Esophagus squamous epithelium (tissue), 4 donors: ENCODE measurements at regions not wholly inside any gene's neighbourhood (a gene's known extent, or its start where the extent isn't known, plus 50 kb on each side); places are given as distances from the start of the nearest gene placed in this dataset.

Experiments used
- POLR2A ChIP-seq, 4 donors: fragments of 450-650 bp; IDR thresholded peaks; one replicate each; pipeline ENCODE4 v1.6.1; 2017; ENCODE audit warnings: antibody characterized with exemption in 4 of 4, mild to moderate bottlenecking in 4 of 4, moderate library complexity in 3 of 4
- TF ChIP-seq, protein P1 (sequence below), 6 experiments: fragments of 450-650 bp in 4 of 6; fragments of 200-600 bp in 2 of 6; sonication (generic) in 2 of 6; IDR thresholded peaks; one replicate each; pipeline ENCODE4 v1.5.1; 2016 to 2019; ENCODE audit warnings: antibody characterized with exemption in 6 of 6, mild to moderate bottlenecking in 4 of 6, moderate library complexity in 4 of 6

DNA sequence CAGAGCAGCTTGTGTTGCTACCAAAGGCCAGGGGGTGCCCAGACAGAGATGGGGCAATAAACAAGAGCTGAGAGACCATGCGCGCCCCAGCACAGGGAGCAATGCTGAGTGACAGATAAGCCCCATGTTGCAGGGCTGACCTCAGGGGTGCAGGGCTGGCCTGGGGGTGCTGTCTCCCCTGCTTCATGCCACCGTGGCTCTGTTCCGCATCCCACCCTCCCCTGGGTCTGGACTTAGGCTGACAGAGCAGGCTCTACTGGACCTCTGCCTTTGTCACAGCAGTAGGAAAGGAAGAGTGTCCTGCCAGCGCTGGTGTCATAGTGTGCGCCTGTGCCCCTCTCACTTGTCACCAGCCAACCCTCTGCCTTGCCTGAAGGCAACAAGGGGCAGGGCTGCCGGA lies 67.4 kb upstream of the IQSEC1 start:
- no peak for TF ChIP-seq POLR2A (IDR thresholded peaks at IDR 0.05)
- TF ChIP-seq, protein P1, sequence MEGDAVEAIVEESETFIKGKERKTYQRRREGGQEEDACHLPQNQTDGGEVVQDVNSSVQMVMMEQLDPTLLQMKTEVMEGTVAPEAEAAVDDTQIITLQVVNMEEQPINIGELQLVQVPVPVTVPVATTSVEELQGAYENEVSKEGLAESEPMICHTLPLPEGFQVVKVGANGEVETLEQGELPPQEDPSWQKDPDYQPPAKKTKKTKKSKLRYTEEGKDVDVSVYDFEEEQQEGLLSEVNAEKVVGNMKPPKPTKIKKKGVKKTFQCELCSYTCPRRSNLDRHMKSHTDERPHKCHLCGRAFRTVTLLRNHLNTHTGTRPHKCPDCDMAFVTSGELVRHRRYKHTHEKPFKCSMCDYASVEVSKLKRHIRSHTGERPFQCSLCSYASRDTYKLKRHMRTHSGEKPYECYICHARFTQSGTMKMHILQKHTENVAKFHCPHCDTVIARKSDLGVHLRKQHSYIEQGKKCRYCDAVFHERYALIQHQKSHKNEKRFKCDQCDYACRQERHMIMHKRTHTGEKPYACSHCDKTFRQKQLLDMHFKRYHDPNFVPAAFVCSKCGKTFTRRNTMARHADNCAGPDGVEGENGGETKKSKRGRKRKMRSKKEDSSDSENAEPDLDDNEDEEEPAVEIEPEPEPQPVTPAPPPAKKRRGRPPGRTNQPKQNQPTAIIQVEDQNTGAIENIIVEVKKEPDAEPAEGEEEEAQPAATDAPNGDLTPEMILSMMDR (IDR thresholded peaks at IDR 0.05) = no peak
